Activated CD8-positive, alpha-beta memory T cell treated with anti-CD3 and anti-CD28 coated beads for 1 hour (primary cell): ENCODE measurements at regions not wholly inside any gene's neighbourhood (a gene's known extent, or its start where the extent isn't known, plus 50 kb on each side); places are given as distances from the start of the nearest gene placed in this dataset.
A peak's percentile ranks its signal among the peaks of the same experiment; 100 is the strongest.

ENCODE experiments used
- DNase-seq, 2 donors: peaks; one replicate each; pipeline ENCODE4 v3.0.0-alpha.2; 2020; ENCODE audit warnings: low read depth in 1 of 2; ENCODE audit errors: extremely low read depth in 1 of 2

- no peak for DNase-seq
Measured at GRCh38 chr11:129292092-129292491, 83.6 kb upstream of the BARX2 start.

GRCh38 chr11:129291546-129291945, 84.1 kb upstream of the BARX2 start:
- no peak for DNase-seq

- DNase-seq: no peak
Measured at GRCh38 chr11:129290966-129291365, 84.7 kb upstream of the BARX2 start.

GRCh38 chr11:129289350-129290040, 86.2 kb upstream of the BARX2 start:
- DNase-seq: no peak

DNA sequence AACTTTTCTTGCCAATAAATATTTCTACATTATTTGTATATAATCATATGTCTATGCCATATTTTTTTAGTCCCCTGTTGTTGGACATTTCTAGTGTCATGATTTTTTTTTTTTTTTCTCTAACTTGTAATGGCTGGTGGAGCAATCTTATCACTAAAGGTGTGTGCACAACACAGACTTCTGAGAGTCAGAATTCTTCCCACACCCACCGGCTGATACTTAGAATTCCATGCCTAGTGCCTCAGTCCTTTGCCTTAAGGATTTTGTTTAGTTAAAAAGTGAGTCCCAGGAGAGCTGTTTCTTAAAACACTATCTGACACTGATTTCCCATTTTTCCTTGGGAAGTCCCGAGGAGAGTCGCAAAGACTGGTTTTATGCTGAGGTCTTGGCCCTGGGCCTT, 87.7 kb upstream of the BARX2 start:
- DNase-seq: no peak

GRCh38 chr11:129286813-129287212, 88.8 kb upstream of the BARX2 start:
- DNase-seq: no peak

GRCh38 chr11:129285402-129285786, 90.3 kb upstream of the BARX2 start:
- no peak for DNase-seq

DNA sequence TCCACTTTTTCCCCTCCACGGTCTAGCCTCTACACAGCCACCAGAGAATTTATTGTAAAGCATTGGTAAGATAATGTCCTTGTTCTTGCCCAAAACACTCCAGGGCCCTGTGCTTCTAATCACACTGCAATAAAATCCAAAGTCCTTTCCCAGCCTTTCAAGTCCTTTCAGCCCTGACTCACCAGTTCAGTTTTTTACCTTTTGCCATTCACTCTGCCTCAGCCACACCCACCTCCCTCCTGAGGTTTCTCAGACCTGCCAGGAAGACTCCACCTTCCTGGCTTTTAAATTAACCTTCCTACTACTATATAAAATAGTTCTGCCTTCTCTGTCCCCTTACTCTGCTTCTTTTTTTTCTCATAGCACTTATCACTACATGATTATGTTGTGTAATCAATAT, 91.0 kb upstream of the ARHGAP32 start:
- DNase-seq: no peak

DNA sequence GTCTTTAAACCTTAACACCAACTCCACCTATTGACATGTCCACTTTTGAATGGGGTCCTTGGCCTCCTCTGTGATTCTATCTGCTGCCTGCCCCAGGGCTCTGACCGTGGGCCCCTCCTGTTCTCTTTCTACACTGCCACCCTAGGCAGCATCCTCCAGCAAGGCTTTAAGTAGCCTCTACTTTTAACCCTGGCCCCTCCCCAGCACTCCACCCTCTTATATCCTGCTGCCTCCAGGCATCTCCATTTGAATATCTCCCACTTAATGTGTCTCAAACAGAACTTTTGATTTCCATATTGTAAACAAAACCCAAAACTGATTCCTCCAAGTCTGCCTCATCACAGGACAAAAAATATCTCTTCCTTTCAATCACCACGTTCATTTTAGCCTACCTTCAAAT, 90.5 kb upstream of the ARHGAP32 start:
- no peak for DNase-seq

GRCh38 chr11:129281471-129282415, 89.6 kb upstream of the ARHGAP32 start:
- DNase-seq: no peak

GRCh38 chr11:129280027-129280811, 88.1 kb upstream of the ARHGAP32 start:
- DNase-seq: no peak

- peak; percentile 35 to 56 for DNase-seq
Measured at GRCh38 chr11:129279326-129280026, 87.4 kb upstream of the ARHGAP32 start.

DNA sequence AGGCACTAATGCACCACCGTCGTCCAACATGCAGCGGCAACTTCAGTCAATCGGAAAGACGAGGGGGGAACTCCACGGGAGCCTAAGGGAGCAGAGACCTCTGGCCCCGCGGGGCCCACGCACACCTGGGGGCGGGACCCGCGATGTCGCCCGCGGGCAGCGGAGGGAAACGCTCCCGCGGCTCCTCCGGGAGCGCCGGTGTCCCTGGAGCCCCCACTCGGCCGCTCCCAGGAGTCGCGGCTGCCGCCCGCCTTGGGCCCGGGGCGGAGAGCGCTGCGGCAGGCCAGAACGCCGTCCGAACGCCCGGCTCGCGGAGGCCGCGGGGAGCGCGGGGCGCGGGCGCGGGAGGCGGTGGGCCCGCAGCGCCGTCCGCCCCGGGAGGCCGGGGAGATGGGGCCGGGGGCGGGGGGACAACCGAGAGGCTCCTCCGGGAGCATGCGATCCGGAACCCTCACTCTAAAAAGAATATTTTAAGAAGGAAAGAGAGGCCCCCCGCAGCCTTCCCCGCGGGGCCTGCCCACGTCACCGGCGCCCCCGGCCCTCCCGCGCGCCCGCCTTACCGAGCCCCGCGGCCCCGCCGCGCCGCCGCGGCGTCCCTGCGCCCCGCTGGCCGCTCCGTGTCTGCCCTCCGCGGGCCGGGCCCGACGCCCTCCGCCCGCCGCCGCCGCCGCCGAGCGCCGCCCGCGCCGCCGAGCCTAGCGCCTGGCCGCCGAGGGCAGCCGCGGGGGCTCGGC, 86.6 kb upstream of the ARHGAP32 start:
- no peak for DNase-seq

DNA sequence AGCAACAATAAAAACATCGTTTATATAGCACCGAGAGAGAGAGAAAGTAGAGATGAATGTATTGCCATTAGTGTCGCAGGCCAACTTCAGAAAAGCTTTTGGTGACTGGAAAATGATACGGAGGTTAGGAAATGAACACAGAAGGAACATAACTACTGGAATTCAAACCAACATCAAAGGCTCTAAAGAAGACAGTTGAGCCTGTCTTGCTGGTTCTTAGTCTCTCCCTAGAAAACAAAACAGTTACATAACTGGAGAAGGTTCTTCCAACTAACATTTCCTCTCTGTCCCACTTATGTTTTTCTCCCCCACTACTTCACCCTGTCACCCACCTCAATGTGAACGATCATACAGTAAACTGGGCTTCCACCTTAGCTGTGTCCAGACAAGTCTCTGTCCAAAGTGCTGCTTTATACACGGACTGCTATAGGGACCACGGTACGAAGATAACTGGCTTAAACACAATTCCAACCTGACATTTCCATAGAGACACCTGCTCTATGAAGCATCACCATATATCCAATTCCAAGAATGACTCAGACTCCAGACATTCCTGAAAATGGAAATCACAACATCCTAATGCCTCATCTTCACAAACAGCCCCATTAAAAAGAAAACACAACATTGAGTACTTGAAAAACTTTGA, 85.2 kb upstream of the ARHGAP32 start:
- DNase-seq: no peak

DNA sequence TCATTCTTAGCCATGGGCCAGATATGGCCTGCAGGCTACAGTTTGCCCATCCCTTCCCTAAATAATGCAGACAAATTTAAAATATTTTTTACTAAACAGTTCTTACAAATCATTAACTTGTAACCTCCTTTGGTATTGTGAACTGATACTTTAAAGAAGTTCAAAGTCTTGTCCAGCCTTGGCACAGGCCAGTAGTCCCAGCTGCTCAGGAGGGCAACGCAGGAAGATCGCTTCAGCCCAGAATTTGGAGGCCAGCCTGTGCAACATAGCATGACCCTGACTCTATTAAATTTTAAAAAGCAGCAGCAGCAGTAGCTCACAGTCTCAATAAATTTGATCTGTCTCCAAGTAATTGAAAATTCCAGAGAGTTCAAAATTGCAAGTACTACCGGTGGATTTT, 83.7 kb upstream of the ARHGAP32 start:
- DNase-seq: no peak

DNA sequence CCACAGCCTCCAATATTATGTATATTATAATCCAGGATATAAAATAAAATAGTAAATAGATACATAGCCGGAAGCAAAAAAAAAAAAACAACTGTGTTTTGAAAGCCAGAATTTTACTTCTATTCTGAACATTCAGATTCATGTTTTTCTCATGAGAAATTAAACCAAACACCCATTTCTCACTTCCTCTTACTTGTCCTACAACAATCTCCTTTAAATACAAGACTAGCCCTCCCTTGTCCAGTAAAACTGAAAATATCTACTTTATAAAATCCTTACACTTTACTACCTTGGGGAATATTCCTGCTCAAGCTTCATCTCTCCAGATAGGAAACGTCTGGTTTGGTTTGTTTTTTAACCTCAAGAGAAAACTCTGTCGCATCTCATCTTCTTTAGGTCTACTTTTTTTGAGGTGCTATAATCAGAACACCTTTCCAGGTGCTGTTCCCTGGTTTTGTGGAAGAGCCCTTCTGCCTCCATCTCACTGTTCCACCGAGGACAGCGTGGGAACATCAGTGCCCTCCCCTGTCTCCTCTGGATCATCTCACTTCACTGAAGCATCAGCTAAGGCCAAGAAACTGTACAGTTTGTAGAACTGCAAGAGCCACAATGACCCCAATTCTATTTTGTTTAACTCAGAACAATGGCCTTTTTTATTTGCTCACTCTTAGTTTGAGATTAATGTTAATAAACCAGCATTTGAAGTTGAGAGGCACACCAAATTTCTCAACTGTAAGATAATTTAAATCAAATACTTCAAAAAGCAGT, 82.0 kb upstream of the ARHGAP32 start:
- DNase-seq: no peak

DNA sequence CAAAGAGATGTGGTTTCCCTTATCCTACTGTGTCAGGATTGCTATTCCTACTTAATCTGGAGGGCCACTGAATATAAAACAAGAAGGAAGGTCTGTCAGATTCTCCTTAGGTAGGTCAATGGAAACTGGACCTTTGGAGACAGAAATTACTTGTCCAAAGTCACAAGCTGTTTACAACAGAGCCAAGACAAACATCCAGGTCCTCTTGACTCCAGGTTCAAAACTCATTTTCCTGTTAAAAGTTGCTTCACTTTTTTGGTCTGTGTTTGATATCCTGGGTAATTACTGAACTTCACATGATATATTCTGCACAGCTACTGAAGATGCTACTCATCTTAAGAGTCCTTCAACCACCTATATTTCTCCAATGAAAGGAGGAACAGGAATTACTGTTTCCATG, 81.2 kb upstream of the ARHGAP32 start:
- DNase-seq: no peak

DNA sequence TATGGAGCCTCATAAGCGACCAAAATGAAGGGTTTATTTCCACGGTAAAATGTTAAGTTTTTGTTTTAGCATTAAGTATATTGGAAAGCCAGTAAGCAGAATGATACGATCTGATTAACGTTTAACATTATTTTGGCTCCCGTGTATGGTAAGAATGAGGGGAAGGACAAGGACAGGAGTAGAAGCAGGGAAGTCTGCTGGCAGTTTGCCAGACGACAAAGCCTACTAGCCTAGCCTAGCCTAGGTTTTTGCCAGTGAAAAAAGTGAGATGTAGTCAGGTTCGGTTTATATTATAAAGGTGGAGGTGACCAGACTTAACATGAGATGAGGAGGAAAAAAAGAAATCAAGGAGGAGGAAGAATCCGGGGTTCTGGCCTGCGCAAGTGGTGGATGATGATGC, 78.9 kb upstream of the ARHGAP32 start:
- DNase-seq: no peak

DNA sequence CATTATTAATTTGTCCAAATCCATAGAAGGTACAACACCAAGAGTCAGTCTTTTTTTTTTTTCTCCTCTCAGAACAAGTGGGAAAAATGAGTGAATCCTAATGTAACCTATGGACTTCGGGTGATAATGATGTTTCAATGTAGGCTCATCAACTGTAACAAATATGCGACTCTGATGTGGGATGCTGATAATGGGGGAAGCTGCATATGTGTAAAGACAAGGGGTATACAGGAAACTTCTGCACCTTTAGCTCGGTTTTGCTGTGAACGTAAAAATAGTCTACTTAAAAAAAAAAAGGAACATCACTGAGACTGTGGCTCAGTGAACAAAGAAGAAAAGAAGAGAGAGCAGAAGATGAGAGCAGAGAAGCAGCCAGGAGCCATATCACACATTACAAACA, 78.3 kb upstream of the ARHGAP32 start:
- DNase-seq: no peak
